ENCODE measurements at regions not wholly inside any gene's neighbourhood (a gene's known extent, or its start where the extent isn't known, plus 50 kb on each side); places are given as distances from the start of the nearest gene placed in this dataset.

GRCh38 chr6:163930012-163930411 is 515.5 kb downstream of the QKI start:
- no peak for DNase-seq (ENCODE audit: low read depth)

- no peak for DNase-seq (ENCODE audit: low read depth)
Observed at GRCh38 chr6:163929538-163929937, 515.0 kb downstream of the QKI start.

GRCh38 chr6:163926642-163927041 is 512.1 kb downstream of the QKI start:
- peak; percentile 54 for DNase-seq (ENCODE audit: low read depth)

- DNase-seq (ENCODE audit: low read depth), result no peak
Observed at GRCh38 chr6:163925839-163926238, 511.3 kb downstream of the QKI start.

GRCh38 chr6:163923658-163924411 is 509.3 kb downstream of the QKI start:
- DNase-seq (ENCODE audit: low read depth), result peak; percentile 79

- no peak for DNase-seq (ENCODE audit: low read depth)
Observed at GRCh38 chr6:163922562-163922961, 508.0 kb downstream of the QKI start.

GRCh38 chr6:163919652-163920051 is 505.1 kb downstream of the QKI start:
- no peak for DNase-seq (ENCODE audit: low read depth)

- DNase-seq (ENCODE audit: low read depth), result no peak
Observed at GRCh38 chr6:163916315-163917081, 502.0 kb downstream of the QKI start.

GRCh38 chr6:163915131-163915530 is 500.6 kb downstream of the QKI start:
- no peak for DNase-seq (ENCODE audit: low read depth)

- no peak for DNase-seq (ENCODE audit: low read depth)
Observed at GRCh38 chr6:163913045-163913444, 498.5 kb downstream of the QKI start.

GRCh38 chr6:163906006-163906710 is 491.6 kb downstream of the QKI start:
- no peak for DNase-seq (ENCODE audit: low read depth)

- no peak for DNase-seq (ENCODE audit: low read depth)
Observed at GRCh38 chr6:163904186-163904585, 489.7 kb downstream of the QKI start.

- DNase-seq (ENCODE audit: low read depth), result no peak
Observed at GRCh38 chr6:163903541-163903940, 489.0 kb downstream of the QKI start.

GRCh38 chr6:163902993-163903392 is 488.5 kb downstream of the QKI start:
- DNase-seq (ENCODE audit: low read depth), result no peak

- DNase-seq (ENCODE audit: low read depth), result no peak
Observed at GRCh38 chr6:163901681-163902080, 487.2 kb downstream of the QKI start.

- DNase-seq (ENCODE audit: low read depth), result peak; percentile 57
Observed at GRCh38 chr6:163900570-163900969, 486.1 kb downstream of the QKI start.

- DNase-seq (ENCODE audit: low read depth), result no peak
Observed at GRCh38 chr6:163897669-163898068, 483.2 kb downstream of the QKI start.

- DNase-seq (ENCODE audit: low read depth), result peak; percentile 49
Observed at GRCh38 chr6:163897030-163897429, 482.5 kb downstream of the QKI start.

GRCh38 chr6:163895162-163895561 is 480.6 kb downstream of the QKI start:
- no peak for DNase-seq (ENCODE audit: low read depth)

GRCh38 chr6:163893609-163894189 is 479.2 kb downstream of the QKI start:
- no peak for DNase-seq (ENCODE audit: low read depth)

- DNase-seq (ENCODE audit: low read depth), result no peak
Observed at GRCh38 chr6:163892824-163893561, 478.5 kb downstream of the QKI start.

Data from Daoy (cell line).